T1000 (cell line): ENCODE measurements at regions not wholly inside any gene's neighbourhood (a gene's known extent, or its start where the extent isn't known, plus 50 kb on each side); places are given as distances from the start of the nearest gene placed in this dataset.

Experiments
- DNase-seq: peaks from one replicate; lab custom pipeline; 2025; ENCODE audit warnings: mixed read lengths; lab: John Stamatoyannopoulos, UW

- DNase-seq = no peak
These were observed 226.1 kb downstream of the DSEL start for GRCh38 chr18:67290421-67290820.

- no peak for DNase-seq
These were observed 230.9 kb downstream of the DSEL start for GRCh38 chr18:67285583-67285982.

- no peak for DNase-seq
These were observed 233.7 kb downstream of the DSEL start for GRCh38 chr18:67282796-67283195.

GRCh38 chr18:67281746-67282145 is 234.8 kb downstream of the DSEL start:
- DNase-seq = no peak

GRCh38 chr18:67280486-67281242 is 235.9 kb downstream of the DSEL start:
- no peak for DNase-seq

- DNase-seq = no peak
These were observed 236.5 kb downstream of the DSEL start for GRCh38 chr18:67279988-67280387.

GRCh38 chr18:67278984-67279383 is 237.5 kb downstream of the DSEL start:
- DNase-seq = no peak

GRCh38 chr18:67276638-67277037 is 239.9 kb downstream of the DSEL start:
- DNase-seq = no peak

- no peak for DNase-seq
These were observed 243.2 kb downstream of the DSEL start for GRCh38 chr18:67273288-67273687.

GRCh38 chr18:67269206-67269605 is 247.3 kb downstream of the DSEL start:
- no peak for DNase-seq

- DNase-seq = no peak
These were observed 248.0 kb downstream of the DSEL start for GRCh38 chr18:67268530-67268929.

GRCh38 chr18:67266246-67267237 is 250.0 kb downstream of the DSEL start:
- DNase-seq = no peak

GRCh38 chr18:67265464-67266245 is 250.9 kb downstream of the DSEL start:
- no peak for DNase-seq

- DNase-seq = no peak
These were observed 254.5 kb downstream of the DSEL start for GRCh38 chr18:67261931-67262552.

- DNase-seq = no peak
These were observed 255.7 kb downstream of the DSEL start for GRCh38 chr18:67260841-67261240.

- DNase-seq = no peak
These were observed 265.6 kb downstream of the DSEL start for GRCh38 chr18:67250776-67251424.

GRCh38 chr18:67243799-67244587 is 272.5 kb downstream of the DSEL start:
- DNase-seq = no peak

- DNase-seq = no peak
These were observed 274.5 kb downstream of the DSEL start for GRCh38 chr18:67242001-67242400.

- no peak for DNase-seq
These were observed 275.2 kb downstream of the DSEL start for GRCh38 chr18:67241299-67241698.

GRCh38 chr18:67239826-67240225 is 276.7 kb downstream of the DSEL start:
- no peak for DNase-seq
